Neural progenitor cell (in vitro differentiated cells): ENCODE measurements at regions not wholly inside any gene's neighbourhood (a gene's known extent, or its start where the extent isn't known, plus 50 kb on each side); places are given as distances from the start of the nearest gene placed in this dataset.

Source experiments
- CTCF ChIP-seq: fragments of 200-600 bp; sonication (generic); IDR thresholded peaks from 2 replicates; pipeline ENCODE4 v1.5.1; 2017; ENCODE audit warnings: antibody characterized with exemption, mild to moderate bottlenecking
- EZH2 ChIP-seq: fragments of 200-600 bp; sonication (generic); IDR thresholded peaks from 2 replicates; pipeline ENCODE4 v1.6.1; 2017; ENCODE audit warnings: antibody characterized with exemption, mild to moderate bottlenecking, moderate library complexity
- EZH2phosphoT487 ChIP-seq: fragments of 200-600 bp; sonication (generic); IDR thresholded peaks from 2 replicates; pipeline ENCODE4 v1.6.1; 2017; ENCODE audit warnings: antibody characterized with exemption

GRCh38 chr6:48809700-48810099, 653.4 kb downstream of the MMUT start:
- TF ChIP-seq CTCF (no peak), EZH2 (no peak), EZH2phosphoT487 (no peak)
